ENCODE measurements at regions not wholly inside any gene's neighbourhood (a gene's known extent, or its start where the extent isn't known, plus 50 kb on each side); places are given as distances from the start of the nearest gene placed in this dataset.

DNA sequence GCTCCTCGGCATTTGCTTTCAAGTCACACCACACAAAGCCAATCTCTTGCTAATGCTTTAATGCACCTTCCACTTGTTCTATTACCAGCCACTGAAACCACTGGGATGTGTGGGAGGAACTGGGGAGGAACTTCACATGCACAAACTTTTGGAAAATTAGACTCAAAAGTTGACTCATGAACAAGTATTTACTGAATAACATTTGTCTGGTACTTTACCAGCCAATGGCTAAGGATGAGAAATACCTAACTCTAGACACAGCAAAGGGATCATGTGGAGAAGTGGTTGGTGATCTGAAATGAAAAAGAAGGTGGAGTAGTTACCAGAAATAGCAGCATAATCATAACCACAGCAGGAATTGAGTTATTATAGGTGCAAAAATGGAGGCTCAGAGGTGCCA lies 554.0 kb upstream of the NOX3 start:
- Histone ChIP-seq H3K27me3 (ENCODE audit: control insufficient read depth, extremely low read depth, insufficient read depth, low read length) (no peaks in the 10 kb centered on the region), H3K9me1 (ENCODE audit: control insufficient read depth, extremely low read depth, insufficient read depth, low read length) (no peaks in the 10 kb centered on the region), H3K9ac (ENCODE audit: control insufficient read depth, extremely low read depth, insufficient read depth, low read length) (no peak overlapping the region), H3K27ac (ENCODE audit: control insufficient read depth, insufficient read depth, low read length) (no peak overlapping the region), H3K4me3 (ENCODE audit: control insufficient read depth in 2 of 3, extremely low read depth in 1 of 3, insufficient read depth in 2 of 3, low read depth in 1 of 3, low read length in 3 of 3) (no peak overlapping the region), H3K4me2 (ENCODE audit: control insufficient read depth, extremely low read depth, insufficient read depth, low read depth, low read length) (no peak overlapping the region), H3K79me2 (ENCODE audit: control insufficient read depth, insufficient read depth, low read length) (no peaks in the 10 kb centered on the region), H3K36me3 (ENCODE audit: control insufficient read depth in 2 of 2, extremely low read depth in 1 of 2, insufficient read depth in 2 of 2, low read length in 2 of 2) (no peaks in the 10 kb centered on the region), H3K4me1 (ENCODE audit: control insufficient read depth, extremely low read depth, insufficient read depth, low read length) (no peaks in the 10 kb centered on the region), H2AFZ (ENCODE audit: control insufficient read depth, low read length) (no peak overlapping the region), H3K9me3 (ENCODE audit: control insufficient read depth, low read depth, low read length) (no peaks in the 10 kb centered on the region), H4K20me1 (ENCODE audit: control insufficient read depth, extremely low read depth, insufficient read depth, low read length) (no peaks in the 10 kb centered on the region)
- DNase-seq (ENCODE audit: low read depth, low spot score): no peak
- TF ChIP-seq, protein P1, sequence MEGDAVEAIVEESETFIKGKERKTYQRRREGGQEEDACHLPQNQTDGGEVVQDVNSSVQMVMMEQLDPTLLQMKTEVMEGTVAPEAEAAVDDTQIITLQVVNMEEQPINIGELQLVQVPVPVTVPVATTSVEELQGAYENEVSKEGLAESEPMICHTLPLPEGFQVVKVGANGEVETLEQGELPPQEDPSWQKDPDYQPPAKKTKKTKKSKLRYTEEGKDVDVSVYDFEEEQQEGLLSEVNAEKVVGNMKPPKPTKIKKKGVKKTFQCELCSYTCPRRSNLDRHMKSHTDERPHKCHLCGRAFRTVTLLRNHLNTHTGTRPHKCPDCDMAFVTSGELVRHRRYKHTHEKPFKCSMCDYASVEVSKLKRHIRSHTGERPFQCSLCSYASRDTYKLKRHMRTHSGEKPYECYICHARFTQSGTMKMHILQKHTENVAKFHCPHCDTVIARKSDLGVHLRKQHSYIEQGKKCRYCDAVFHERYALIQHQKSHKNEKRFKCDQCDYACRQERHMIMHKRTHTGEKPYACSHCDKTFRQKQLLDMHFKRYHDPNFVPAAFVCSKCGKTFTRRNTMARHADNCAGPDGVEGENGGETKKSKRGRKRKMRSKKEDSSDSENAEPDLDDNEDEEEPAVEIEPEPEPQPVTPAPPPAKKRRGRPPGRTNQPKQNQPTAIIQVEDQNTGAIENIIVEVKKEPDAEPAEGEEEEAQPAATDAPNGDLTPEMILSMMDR (optimal IDR thresholded peaks at IDR 0.05 in 1 of 3, IDR thresholded peaks at IDR 0.05 in 1 of 3, conservative IDR thresholded peaks at IDR 0.05 in 1 of 3; ENCODE audit: extremely low read depth in 1 of 3, insufficient read depth in 2 of 3, low read length in 3 of 3): no peak
- TF ChIP-seq EZH2 (IDR thresholded peaks at IDR 0.05; ENCODE audit: low read length): no peak
- dilution Hi-C loops (cut with MboI; ENCODE audit: extremely low pct_ligation_motif_present, low sequenced_read_pairs): no loop called here
- FAIRE-seq: no peak

DNA sequence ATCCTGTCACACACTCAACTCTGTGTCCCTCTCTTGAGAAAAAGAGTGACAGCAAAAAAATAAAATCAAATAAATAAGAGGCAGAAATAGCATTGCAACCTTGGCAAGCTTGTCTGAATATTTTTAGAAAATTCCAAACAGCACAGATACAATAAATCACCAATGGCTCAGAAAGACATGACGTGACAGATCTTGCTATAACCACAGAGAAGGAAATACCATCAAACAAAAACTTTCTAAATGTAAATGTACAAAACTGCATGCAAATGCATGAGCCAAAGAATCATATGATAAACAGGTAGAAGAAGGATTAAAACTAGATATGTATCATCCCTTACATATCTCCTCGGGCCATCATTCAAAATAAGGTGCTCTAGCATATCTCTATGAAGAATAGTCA lies 549.2 kb upstream of the NOX3 start:
- Histone ChIP-seq H3K27me3 (ENCODE audit: control insufficient read depth, extremely low read depth, insufficient read depth, low read length) (no peaks in the 10 kb centered on the region), H3K4me2 (ENCODE audit: control insufficient read depth, extremely low read depth, insufficient read depth, low read depth, low read length) (no peak overlapping the region), H4K20me1 (ENCODE audit: control insufficient read depth, extremely low read depth, insufficient read depth, low read length) (no peaks in the 10 kb centered on the region), H3K9me3 (ENCODE audit: control insufficient read depth, low read depth, low read length) (no peaks in the 10 kb centered on the region), H3K4me1 (ENCODE audit: control insufficient read depth, extremely low read depth, insufficient read depth, low read length) (no peaks in the 10 kb centered on the region), H3K9me1 (ENCODE audit: control insufficient read depth, extremely low read depth, insufficient read depth, low read length) (no peaks in the 10 kb centered on the region), H3K27ac (ENCODE audit: control insufficient read depth, insufficient read depth, low read length) (no peak overlapping the region), H3K79me2 (ENCODE audit: control insufficient read depth, insufficient read depth, low read length) (no peaks in the 10 kb centered on the region), H3K9ac (ENCODE audit: control insufficient read depth, extremely low read depth, insufficient read depth, low read length) (no peak overlapping the region), H2AFZ (ENCODE audit: control insufficient read depth, low read length) (no peak overlapping the region), H3K4me3 (ENCODE audit: control insufficient read depth in 2 of 3, extremely low read depth in 1 of 3, insufficient read depth in 2 of 3, low read depth in 1 of 3, low read length in 3 of 3) (no peak overlapping the region), H3K36me3 (ENCODE audit: control insufficient read depth in 2 of 2, extremely low read depth in 1 of 2, insufficient read depth in 2 of 2, low read length in 2 of 2) (no peaks in the 10 kb centered on the region)
- dilution Hi-C loops (cut with MboI; ENCODE audit: extremely low pct_ligation_motif_present, low sequenced_read_pairs): no loop called here
- TF ChIP-seq, protein P1 (optimal IDR thresholded peaks at IDR 0.05 in 1 of 3, IDR thresholded peaks at IDR 0.05 in 1 of 3, conservative IDR thresholded peaks at IDR 0.05 in 1 of 3; ENCODE audit: extremely low read depth in 1 of 3, insufficient read depth in 2 of 3, low read length in 3 of 3): no peak
- FAIRE-seq (no peak), DNase-seq (ENCODE audit: low read depth, low spot score) (no peak)

All from keratinocyte (primary cell).